Gastroesophageal sphincter (tissue), 3 donors: ENCODE measurements at regions not wholly inside any gene's neighbourhood (a gene's known extent, or its start where the extent isn't known, plus 50 kb on each side); places are given as distances from the start of the nearest gene placed in this dataset.

ENCODE experiments used
- CTCF ChIP-seq, 4 experiments: fragments of 200-600 bp in 2 of 4; fragments of 450-650 bp in 2 of 4; sonication (generic) in 1 of 4; IDR thresholded peaks; one replicate each; pipeline ENCODE4 v1.5.1; 2017 to 2019; ENCODE audit warnings: antibody characterized with exemption in 4 of 4, mild to moderate bottlenecking in 2 of 4, moderate library complexity in 2 of 4
- EP300 ChIP-seq: sonication (generic); formaldehyde crosslinking; IDR thresholded peaks from one replicate; pipeline ENCODE4 v1.6.1; 2017; ENCODE audit warnings: antibody characterized with exemption, mild to moderate bottlenecking
- POLR2A ChIP-seq, 2 donors: fragments of 450-650 bp; IDR thresholded peaks; one replicate each; pipeline ENCODE4 v1.6.1; 2017; ENCODE audit warnings: antibody characterized with exemption in 2 of 2, mild to moderate bottlenecking in 2 of 2, moderate library complexity in 1 of 2
- POLR2AphosphoS5 ChIP-seq: sonication (generic); formaldehyde crosslinking; IDR thresholded peaks from one replicate; pipeline ENCODE4 v1.6.1; 2017; ENCODE audit warnings: antibody characterized with exemption

GRCh38 chr10:6985644-6986043 is 405.6 kb upstream of the PRKCQ start:
- no peak for TF ChIP-seq CTCF (IDR thresholded peaks at IDR 0.05)
- no peak for TF ChIP-seq POLR2A (IDR thresholded peaks at IDR 0.05)
- TF ChIP-seq POLR2AphosphoS5: no peak
- TF ChIP-seq EP300: no peak
